ENCODE measurements at regions not wholly inside any gene's neighbourhood (a gene's known extent, or its start where the extent isn't known, plus 50 kb on each side); places are given as distances from the start of the nearest gene placed in this dataset.

DNA sequence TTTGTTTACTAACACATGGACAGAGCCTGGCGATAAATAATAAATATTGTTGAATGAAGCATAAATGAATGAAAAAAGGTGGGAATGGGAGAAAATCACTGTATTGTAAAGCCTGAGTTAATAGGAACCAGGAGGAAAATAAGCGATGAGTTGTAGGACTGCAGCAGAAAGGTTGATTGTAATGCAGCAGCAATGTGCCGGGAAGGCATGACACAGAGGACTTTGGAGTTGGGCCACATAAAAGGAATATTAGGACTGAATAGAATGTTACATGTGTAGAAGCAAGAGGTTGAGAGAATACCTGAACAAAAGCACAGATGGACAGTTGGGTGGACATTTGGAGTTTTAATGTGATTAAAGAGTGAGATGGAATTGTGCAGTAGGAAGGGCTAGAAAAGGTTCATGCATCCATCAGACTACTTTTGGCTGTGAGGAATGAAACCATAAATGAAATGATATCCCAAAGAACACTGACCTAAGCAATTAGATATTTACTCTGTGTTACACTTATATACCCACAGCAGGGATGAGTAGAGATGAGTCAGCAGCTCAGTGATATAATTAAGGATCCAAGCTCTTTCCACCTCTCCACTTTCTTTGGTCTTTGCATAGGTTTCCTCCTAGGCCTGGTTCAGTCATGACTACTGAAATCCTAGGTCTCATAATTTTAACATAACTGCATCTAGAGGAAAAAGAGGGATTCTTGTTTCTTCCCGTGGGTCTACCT, 55.4 kb downstream of the CCER1 start:
- FAIRE-seq (no peak), DNase-seq (ENCODE audit: insufficient read length, low spot score) (no peak)

DNA sequence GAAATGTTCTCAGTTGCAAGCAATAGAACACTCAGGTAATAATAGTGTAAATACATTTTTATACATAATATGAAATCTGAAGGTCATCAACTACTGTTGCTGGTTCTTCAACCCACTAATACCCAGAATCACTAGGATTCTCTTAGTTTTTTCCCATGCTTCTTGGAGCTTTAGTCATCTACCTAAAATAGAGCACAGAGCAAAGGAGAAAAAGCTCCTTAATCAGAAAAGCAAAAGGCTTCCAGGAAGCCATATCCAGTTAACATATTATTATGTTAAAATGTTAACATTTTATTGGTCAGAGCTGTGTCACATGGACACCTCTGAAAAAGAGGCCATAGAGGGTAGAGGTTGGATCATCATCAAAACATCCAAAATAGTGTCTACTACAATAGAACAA, 57.0 kb downstream of the CCER1 start:
- DNase-seq (ENCODE audit: insufficient read length, low spot score), result no peak
- no peak for FAIRE-seq

DNA sequence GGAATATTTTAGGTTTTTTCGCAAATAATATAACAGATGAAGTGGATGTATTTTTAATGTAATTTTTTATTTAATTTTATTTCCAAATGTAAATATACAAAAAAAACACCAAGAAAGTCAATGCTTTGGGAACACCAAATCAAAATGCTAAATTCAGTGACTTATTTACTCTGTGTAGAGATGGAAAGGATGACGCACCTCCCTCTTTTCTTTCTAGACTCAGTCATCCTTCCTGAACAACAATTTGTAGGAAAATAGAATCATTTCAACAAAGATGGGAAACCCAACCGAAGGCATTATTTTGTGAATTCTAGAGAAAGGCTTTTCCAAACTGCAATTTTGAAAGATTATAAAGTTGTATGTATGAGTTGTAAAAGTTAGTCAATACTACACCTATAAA, 57.7 kb downstream of the CCER1 start:
- FAIRE-seq, result no peak

DNA sequence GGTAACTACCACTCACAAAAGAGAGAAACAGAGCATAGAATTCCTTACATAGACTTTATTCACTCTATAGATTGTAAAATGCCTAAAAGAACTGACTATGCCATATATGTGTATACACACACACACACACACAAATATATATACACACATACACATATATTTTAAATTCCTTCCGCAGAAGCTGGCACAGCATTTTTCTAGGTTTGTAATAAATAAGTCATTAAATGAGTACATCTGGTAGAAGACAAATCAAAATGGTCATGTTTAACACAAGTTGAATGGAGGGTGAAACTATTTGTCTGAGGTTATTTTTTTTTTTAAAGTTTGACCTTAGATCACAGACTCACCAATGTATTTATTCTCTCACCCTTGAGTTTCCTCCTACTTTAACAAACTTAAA, 58.2 kb downstream of the CCER1 start:
- DNase-seq (ENCODE audit: insufficient read length, low spot score), result no peak
- no peak for FAIRE-seq

More for the DNA sequence above, 57.7 kb downstream of the CCER1 start:
- DNase-seq (ENCODE audit: insufficient read length, low spot score), result no peak

DNA sequence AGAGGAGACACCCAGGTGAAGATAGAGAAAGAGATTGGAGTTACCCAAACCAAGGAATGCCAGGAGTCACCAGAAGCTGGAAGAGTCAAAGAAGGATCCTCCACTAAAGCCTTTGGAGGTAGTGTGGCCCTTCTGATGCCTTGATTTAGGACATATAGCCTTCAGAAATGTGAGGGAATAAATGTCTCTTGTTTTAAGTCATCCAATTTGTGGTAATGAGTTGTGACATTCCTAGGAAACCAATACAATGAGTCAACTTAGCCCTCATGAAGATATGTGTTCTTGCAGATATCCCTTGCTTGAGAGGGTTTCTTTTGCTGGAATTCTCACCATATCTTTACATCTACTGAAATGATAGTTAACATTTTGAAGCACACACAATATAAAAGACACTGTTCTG, 58.8 kb downstream of the CCER1 start:
- DNase-seq (ENCODE audit: insufficient read length, low spot score) (peak; percentile 18), FAIRE-seq (no peak)

DNA sequence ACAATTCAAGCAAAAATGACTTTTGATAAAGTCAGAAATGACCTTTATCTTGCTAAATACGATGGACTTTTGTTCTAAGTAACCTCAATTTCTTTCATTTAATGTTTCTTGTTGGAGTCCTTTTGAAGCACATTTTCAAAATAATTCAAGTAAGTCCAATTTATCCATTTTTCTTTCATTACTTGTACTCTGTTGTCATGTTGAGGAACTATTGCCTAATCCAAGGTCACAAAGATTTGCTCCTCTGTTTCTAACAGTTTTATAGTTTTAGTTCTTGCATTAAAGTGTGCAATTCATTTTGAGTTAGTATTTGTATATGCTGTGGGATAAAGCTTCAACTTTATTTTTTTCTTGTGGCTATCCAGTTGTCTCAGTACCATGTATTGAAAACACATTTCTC, 66.7 kb downstream of the CCER1 start:
- FAIRE-seq (no peak), DNase-seq (ENCODE audit: insufficient read length, low spot score) (no peak)

DNA sequence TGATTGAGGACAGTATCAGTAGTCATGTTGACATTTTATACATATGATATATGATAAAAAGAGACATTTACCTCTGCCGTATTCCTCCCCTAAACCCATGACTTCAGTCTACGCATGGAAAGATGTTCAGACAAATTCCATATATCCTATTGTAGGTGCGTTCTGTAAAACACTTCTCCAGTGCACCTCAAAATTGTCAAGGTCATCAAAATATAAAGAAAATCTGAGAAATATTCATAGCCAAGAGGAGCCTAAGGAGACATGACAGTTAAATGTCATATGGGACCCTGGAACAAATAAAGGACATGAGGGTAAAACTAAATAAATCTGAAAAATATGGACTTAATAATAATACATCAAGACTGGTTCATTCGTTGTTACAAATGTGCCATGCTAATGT, 71.5 kb downstream of the CCER1 start:
- DNase-seq (ENCODE audit: insufficient read length, low spot score) (no peak), FAIRE-seq (no peak)

DNA sequence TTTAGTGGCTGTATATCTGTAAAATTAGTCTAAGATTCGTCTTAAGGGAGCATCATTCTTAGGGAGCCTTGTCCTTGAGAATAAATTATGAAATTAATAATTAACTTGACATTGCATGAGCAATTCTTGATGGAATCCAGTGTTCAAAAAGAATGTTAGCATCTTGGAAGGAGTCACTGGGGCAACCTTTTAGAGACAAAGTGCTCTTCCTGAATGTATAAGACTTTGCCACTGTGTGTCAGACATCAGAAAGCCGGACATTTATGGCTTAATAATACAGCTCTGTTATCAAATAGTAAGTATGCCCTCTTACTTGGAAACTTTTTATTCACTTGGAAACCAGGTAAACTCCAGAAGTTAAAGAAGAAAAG, 83.3 kb downstream of the CCER1 start:
- DNase-seq (ENCODE audit: insufficient read length, low spot score) (no peak), FAIRE-seq (no peak)

DNA sequence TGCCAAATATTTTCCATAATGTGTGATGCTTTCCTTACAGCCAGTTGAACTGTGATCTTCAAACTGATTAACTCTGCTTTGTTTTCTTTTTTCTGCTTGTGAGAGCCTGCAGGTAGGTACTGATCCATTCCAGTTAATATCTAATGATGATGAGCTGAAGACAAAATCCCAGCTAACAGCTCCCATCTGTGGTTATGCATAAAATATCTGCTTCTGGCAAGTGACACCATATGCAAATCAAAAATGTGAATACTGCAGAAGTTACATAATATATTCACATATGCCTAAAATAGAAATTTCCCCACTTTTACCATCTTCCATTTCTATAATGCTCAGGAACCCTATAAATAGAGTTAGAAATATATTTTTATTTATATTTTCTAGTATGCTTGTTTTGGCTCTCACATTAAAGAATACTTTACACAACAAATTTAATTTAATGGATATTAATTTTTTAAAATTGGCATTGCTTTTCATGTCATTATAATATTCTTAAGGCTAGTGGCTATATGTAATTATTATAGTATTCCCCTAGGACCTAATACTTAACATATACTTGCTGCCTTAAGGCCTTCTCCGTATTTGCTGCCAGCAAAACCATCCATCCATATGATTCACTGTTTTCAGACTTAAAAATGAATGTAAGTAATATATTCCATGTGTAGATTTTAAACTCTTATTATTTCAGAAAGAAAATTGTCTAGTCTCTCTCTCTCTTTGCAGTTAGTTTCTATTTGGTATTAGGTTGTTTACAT, 83.8 kb downstream of the CCER1 start:
- FAIRE-seq, result no peak
- no peak for DNase-seq (ENCODE audit: insufficient read length, low spot score)

DNA sequence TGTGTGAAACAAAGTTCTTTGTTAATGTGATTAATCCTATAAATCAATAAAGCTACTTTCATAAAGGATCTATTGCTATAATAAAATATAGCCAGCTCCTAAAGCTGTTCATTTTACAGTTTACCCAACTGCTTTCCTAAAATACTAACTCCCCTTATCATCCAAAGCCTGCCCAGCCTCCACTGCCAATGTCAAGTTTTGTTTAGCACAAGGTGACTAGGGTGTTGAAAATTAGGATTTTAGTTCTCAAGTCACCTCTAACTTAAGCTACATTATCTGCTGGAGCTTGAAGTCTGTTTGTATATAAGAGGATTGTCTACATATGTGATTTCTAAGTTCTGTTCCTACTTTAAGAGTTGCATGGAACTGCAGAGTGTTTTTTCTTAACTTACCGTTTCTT, 86.3 kb downstream of the CCER1 start:
- no peak for DNase-seq (ENCODE audit: insufficient read length, low spot score)
- FAIRE-seq, result no peak

DNA sequence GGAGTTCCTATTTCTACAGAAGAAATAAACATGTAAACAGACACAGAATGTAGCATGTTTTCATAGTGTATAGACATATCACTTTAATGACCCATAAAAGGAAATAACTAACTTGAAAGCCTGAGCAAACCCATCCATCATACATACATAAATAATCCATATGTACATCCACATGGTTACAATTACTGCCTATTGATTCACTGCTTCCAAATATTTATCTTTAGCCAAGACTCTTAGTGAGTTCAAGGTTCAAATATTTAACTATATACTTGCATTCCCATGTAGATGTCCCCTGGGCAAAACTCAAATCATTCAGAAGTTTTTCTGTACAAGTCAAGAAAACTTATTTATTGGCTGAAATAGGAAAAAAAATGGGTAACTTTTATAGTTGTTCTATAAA, 95.4 kb downstream of the CCER1 start:
- FAIRE-seq (no peak), DNase-seq (ENCODE audit: insufficient read length, low spot score) (no peak)

DNA sequence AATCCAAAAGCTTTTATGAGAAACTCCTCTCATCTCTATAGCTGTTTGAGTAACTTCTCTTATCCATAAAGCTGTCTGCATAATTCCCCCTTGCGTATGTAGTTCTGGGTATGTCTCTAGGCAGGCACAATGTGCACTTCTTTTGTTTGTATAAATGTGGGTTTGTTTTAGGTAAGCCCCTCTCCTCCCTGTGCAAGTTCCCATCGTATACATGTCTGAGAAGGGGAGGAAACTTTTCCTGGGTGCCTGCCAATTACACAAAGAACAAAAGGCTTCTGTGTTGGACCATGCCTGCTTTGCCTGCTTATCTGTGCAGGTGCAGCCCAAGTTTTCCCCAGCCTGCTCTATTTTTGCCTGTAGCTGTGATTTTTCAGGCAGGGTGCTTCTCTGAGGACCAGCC, 96.7 kb downstream of the CCER1 start:
- DNase-seq (ENCODE audit: insufficient read length, low spot score), result no peak
- FAIRE-seq, result no peak

DNA sequence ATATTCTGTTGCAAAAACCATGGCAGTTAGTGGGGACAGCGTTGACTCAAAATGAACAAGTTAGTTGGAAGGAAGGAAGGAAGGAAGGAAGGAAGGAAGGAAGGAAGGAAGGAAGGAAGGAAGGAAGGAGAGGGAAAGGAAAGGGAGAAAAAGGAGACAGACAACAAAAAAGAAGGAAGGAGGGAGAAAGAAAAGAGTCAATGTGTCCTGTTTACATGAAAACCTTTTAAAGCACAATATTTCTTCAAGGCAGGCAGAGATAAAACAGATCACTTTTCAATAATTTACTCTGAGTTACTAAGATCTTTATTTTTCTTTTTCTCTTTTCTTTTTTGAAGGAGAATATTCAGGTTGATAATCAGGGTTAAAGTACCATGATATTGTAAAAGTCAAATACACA, 99.4 kb downstream of the CCER1 start:
- FAIRE-seq (no peak), DNase-seq (ENCODE audit: insufficient read length, low spot score) (no peak)

DNA sequence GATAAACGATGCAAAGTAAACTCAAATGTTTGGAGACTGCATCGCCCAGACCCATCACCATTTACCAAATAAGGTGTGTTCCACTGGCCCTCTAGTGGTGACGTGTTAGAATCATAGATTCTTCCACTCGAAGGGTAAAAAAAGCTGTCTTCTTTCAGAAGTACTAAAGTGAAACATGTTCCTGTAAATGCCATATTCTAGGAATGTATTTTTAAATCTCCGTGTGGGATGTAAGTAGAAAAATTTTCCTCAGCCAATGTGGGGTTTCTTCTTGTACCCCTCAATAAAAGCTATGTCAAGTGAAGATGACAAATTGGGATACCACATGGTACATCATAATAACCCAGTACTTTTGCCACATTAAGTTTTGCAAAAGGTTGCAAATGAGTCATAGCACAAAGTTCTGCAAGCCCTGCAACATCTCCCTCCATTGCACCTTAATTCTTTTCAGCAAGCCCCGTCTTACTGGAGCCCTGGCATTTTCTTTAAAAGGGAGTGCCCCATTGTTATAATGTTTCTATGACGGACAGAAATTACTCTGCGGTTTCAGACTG, 100.8 kb downstream of the CCER1 start:
- DNase-seq (ENCODE audit: insufficient read length, low spot score), result peak; percentile 30
- FAIRE-seq, result no peak

DNA sequence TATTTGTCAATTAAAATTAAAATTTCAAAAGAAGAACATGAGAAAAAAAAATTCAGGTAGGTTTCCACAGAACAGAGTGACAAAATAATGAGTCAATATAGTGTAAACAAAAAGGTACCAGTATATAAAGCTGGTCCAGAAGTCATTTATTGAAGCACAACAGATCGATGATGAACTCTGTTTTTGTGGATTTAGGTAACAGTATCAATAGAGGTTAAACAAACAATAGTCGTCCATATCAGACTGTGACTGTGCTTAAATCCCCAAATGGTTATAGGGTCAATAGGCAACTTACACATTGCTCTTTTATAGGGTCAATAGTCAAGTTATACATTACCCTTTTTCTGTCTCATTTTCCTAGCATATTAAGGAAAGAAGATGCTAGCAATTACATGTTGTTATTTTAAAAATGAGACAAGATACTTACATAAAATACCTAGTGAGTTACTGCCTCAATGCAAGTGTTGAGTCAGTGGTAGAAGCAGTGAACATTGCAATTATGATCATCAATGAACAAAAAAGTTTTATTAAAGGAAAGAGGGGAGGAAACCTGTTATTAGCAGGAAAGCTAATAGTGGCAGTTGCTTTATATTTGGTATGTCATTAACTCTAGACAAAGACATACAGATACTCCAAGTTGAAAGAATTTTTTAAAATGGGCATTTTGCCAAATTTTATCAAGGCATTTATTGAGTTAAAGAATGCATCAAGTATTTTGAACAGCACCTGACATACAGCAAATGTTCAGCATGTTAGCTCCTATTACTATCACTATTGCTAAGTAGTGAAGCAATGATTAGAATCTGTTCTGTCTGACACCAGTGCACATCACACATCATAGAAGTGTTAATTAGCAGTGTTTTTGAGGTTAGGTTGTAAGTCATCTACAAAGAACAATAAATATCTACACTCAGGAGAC, 102.9 kb downstream of the CCER1 start:
- DNase-seq (ENCODE audit: insufficient read length, low spot score) (no peak), FAIRE-seq (no peak)

DNA sequence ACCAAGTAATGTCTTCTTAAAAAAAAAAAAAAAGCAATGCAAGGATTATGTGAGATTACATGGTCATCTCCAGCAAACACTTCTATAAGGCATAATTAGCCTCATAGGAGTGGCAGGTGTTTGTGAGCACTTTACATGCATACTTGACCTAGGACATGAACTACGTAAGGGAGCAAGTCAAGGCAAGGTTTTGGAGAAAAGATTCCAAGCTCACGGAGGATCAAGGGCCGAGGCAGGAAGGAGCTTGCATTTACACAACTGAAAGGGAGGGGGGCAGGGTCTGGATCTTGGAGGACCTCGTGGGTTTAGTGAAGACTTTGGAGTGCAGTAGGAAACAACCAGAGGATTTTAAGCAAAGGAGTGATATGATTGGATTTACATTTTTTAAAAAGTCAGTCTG, 112.5 kb downstream of the CCER1 start:
- DNase-seq (ENCODE audit: insufficient read length, low spot score) (no peak), FAIRE-seq (no peak)

DNA sequence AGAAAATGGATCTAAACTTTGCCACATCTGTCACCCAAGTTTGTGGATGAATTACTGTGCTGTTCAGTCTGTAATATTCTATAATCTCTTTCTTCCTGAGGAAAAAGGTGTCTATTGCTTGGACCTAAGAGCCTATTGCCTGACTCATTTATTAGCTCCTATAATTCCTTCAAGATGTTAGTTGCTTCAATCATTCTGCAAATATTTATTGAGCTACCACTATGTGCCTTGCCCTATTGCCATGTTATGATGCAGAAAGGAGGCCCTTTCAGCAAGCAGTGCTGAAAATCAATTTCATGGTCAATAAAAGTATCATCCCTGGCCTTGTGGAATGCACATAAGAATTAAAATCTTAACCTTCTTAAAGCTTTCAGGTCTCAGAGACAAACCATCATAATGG, 113.6 kb downstream of the CCER1 start:
- no peak for FAIRE-seq
- no peak for DNase-seq (ENCODE audit: insufficient read length, low spot score)

DNA sequence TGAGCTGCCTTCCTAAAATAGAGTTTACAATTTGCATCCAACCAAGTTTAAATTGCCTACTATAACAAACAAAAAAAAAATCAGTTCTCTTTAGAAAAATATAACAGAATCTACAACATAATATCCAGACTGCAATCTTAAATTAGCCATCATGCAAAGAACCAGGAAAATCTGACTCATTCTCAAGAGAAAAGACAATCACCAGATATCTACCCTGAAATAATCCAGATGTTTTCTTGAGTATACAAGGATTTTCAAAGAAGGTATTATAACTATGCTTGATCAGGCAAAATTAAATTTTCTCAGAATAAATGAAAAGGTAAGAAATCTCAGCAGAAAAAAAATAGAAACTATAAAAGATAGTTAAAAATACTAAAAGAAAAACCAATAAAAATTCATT, 115.6 kb downstream of the CCER1 start:
- DNase-seq (ENCODE audit: insufficient read length, low spot score) (no peak), FAIRE-seq (no peak)

DNA sequence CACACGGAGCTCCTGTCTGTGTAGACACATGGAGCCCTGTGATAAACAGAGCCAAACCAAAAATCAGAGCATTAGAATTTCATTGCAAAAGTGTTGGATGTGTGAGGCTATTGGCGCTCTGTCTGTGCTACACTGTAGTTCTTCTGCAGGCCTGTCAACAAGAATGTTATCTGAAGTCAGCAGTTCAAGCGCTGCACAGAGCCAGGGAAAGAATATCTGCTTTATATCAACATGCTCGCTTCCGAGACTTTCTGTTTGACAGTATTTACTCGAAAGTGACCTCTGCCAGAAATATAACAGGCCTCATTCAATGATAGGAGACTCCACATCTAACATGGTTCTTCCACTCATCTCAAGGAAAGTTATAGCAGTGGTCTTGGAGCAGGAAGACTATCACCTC, 118.3 kb downstream of the CCER1 start:
- no peak for FAIRE-seq
- DNase-seq (ENCODE audit: insufficient read length, low spot score), result no peak

DNA sequence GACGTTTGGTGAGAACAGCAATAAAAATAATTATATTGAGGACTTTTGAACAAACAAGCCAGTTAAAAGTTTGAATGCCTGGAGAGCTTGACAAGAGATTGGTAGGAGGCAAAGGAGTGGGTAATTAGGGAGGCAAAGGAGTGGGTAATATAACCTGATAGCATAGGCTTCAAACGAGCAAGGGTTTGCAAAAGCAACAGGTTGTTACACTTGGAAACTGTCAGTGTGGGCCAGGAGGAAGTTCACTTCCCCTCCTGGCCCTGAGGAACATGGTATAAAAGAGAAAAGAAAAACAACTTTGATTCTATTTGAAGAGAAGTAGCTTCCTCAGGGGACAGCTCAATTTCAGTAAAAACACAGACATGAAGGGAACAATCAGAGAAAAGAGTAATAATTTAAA, 121.7 kb downstream of the CCER1 start:
- FAIRE-seq (no peak), DNase-seq (ENCODE audit: insufficient read length, low spot score) (no peak)

DNA sequence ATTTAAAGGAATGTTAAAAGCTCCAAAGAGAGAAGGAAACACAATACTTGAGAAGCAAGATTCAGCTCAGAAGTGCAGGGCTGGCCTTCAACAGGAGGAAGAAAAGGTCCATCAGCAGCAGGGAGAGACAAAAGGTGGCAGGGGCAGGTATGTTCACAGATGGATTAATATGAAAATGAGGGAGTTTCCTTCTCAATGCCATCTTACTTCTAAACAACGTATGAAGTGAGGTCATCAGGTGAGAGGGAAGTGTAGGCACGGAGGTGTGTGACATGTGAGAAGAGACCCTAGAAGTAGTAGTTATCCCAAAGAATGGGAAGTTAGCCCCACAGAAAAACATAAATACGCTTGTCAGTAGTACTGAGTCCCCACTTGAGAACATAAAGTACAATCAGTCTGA, 122.5 kb downstream of the CCER1 start:
- no peak for DNase-seq (ENCODE audit: insufficient read length, low spot score)
- FAIRE-seq, result no peak
